ENCODE measurements at regions not wholly inside any gene's neighbourhood (a gene's known extent, or its start where the extent isn't known, plus 50 kb on each side); places are given as distances from the start of the nearest gene placed in this dataset.

- H3K4me2 ChIP-seq (ENCODE audit: insufficient read depth, low read length), result no peak overlapping the region
- ChIA-PET CTCF (ENCODE audit: low intra/inter-chr PET ratio) (no interaction called here), POLR2A (no interaction called here)
- ATAC-seq, result no peak
- no peak overlapping the region for H3K27ac ChIP-seq (ENCODE audit: extremely low read depth, low read depth, low read length)
- 72% methylated on average over 3 of the region's 3 CpGs for WGBS (ENCODE audit: insufficient coverage, low coverage, missing lambda C conversion rate)
- no peak for FAIRE-seq
- DNase-seq (ENCODE audit: extremely low read depth in 1 of 4, low spot score in 3 of 4), result no peak
- H2AFZ ChIP-seq (ENCODE audit: low read depth, low read length), result no peak overlapping the region
- H3K36me3 ChIP-seq (ENCODE audit: control insufficient read depth, insufficient read depth, low read length), result no peaks in the 10 kb centered on the region
- no peak for TF ChIP-seq CBFA2T2 (conservative IDR thresholded peaks at IDR 0.05)
- no peak for TF ChIP-seq ZHX1 (conservative IDR thresholded peaks at IDR 0.05; ENCODE audit: low read length)
- TF ChIP-seq ZNF165 (CRISPR knock-in tag; IDR thresholded peaks at IDR 0.05; ENCODE audit: borderline replicate concordance), result no peak
- no peak for TF ChIP-seq THRAP3 (IDR thresholded peaks at IDR 0.05; ENCODE audit: borderline replicate concordance)
- TF ChIP-seq SNAPC5 (CRISPR knock-in tag; IDR thresholded peaks at IDR 0.05), result no peak
- TF ChIP-seq SMC3 (conservative IDR thresholded peaks at IDR 0.05; ENCODE audit: insufficient read depth, low read depth, low read length), result no peak
- TF ChIP-seq RBBP5 (IDR thresholded peaks at IDR 0.05; ENCODE audit: borderline replicate concordance, insufficient read depth, low read length, poor library complexity, severe bottlenecking), result no peak
- no peak for TF ChIP-seq CTCF (IDR thresholded peaks at IDR 0.05 in 2 of 3, conservative IDR thresholded peaks at IDR 0.05 in 1 of 3; ENCODE audit: insufficient read depth in 2 of 3, low read depth in 1 of 3, low read length in 3 of 3)
- no peak for TF ChIP-seq PCBP1 (IDR thresholded peaks at IDR 0.05; ENCODE audit: low read depth, low read length, poor library complexity, severe bottlenecking)
- TF ChIP-seq LEF1 (IDR thresholded peaks at IDR 0.05), result no peak
- no peak for TF ChIP-seq ZC3H4 (CRISPR knock-in tag; IDR thresholded peaks at IDR 0.05; ENCODE audit: borderline replicate concordance)
- TF ChIP-seq DNMT1 (IDR thresholded peaks at IDR 0.05), result no peak
- TF ChIP-seq ZNF324 (CRISPR knock-in tag; IDR thresholded peaks at IDR 0.05), result no peak
- TF ChIP-seq ETV1 (tag; conservative IDR thresholded peaks at IDR 0.05; ENCODE audit: low read depth), result no peak
- TF ChIP-seq RBM17 (IDR thresholded peaks at IDR 0.05; ENCODE audit: borderline replicate concordance, low read depth, low read length), result no peak
- H3K9me1 ChIP-seq (ENCODE audit: control insufficient read depth, insufficient read depth, low read length), result no peaks in the 10 kb centered on the region
- no TSS peak for BruUV-seq (replicated peaks)
- H3K27me3 ChIP-seq (ENCODE audit: control insufficient read depth in 2 of 2, insufficient read depth in 2 of 2, low read length in 2 of 2), result no peaks in the 10 kb centered on the region
- H3K9ac ChIP-seq (ENCODE audit: insufficient read depth in 1 of 2, low read depth in 2 of 2, low read length in 2 of 2), result no peak overlapping the region
- intact Hi-C loops (cut with micrococcal nuclease) (no loop called here), in situ Hi-C loops (cut with MboI) (no loop called here)
- peaks cover 0 to 6% of the 10 kb centered on the region in 2 experiments; a peak in 2 of 5 replicates for H3K4me1 ChIP-seq (replicated peaks in 1 of 2; ENCODE audit: control insufficient read depth in 2 of 2, insufficient read depth in 2 of 2, low read length in 2 of 2)
- H4K20me1 ChIP-seq (replicated peaks; ENCODE audit: control insufficient read depth, insufficient read depth, low read length), result no peaks in the 10 kb centered on the region
- H3K9me3 ChIP-seq (replicated peaks; ENCODE audit: control insufficient read depth, insufficient read depth, low read depth, low read length), result no peaks in the 10 kb centered on the region
- no peak overlapping the region for H3K4me3 ChIP-seq
- H3K79me2 ChIP-seq (ENCODE audit: control insufficient read depth, insufficient read depth, low read length), result no peaks in the 10 kb centered on the region
These were observed 287.8 kb upstream of the FN1 start for GRCh38 chr2:215723631-215724011.
